Stomach (tissue), 4 donors: ENCODE measurements at regions not wholly inside any gene's neighbourhood (a gene's known extent, or its start where the extent isn't known, plus 50 kb on each side); places are given as distances from the start of the nearest gene placed in this dataset.

Source experiments
- CTCF ChIP-seq, 7 experiments: fragments of 450-650 bp in 4 of 7; fragments of 200-600 bp in 3 of 7; sonication (generic) in 3 of 7; IDR thresholded peaks; one replicate each; pipeline ENCODE4 v1.5.1; 2016 to 2019; ENCODE audit warnings: antibody characterized with exemption in 7 of 7, control low read depth in 2 of 7, mild to moderate bottlenecking in 1 of 7
- EP300 ChIP-seq: sonication (generic); formaldehyde crosslinking; IDR thresholded peaks from one replicate; pipeline ENCODE4 v1.6.1; 2017; ENCODE audit warnings: antibody characterized with exemption
- POLR2A ChIP-seq, 4 donors: fragments of 450-650 bp; IDR thresholded peaks; one replicate each; pipeline ENCODE4 v1.6.1; 2016; ENCODE audit warnings: antibody characterized with exemption in 4 of 4, control low read depth in 2 of 4, mild to moderate bottlenecking in 1 of 4, moderate library complexity in 1 of 4
- POLR2AphosphoS5 ChIP-seq, 3 donors: sonication (generic); formaldehyde crosslinking; IDR thresholded peaks; one replicate each; pipeline ENCODE4 v1.6.1; 2016; ENCODE audit warnings: antibody characterized with exemption in 3 of 3

DNA sequence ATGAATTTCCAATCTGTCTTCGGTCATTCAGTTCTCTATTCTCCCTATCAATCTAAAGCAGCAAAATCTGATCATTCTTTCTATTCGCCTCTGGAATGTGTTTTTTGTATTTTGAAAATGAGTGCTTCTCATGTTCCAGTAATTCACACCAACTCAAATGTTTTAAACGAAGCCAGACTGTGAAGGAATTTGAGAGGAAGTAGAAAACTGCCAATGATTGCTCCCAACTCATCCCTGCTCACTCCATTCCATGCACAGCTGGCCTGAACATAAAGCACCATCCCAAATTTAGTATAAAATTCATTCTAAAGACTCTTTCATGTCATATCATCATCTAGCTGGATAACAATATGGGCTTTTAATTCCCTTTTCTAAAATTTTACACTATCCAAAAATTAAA is 123.8 kb downstream of the DUSP6 start:
- TF ChIP-seq CTCF (IDR thresholded peaks at IDR 0.05) (no peak), POLR2AphosphoS5 (IDR thresholded peaks at IDR 0.05) (no peak), EP300 (no peak), POLR2A (IDR thresholded peaks at IDR 0.05) (no peak)
